Fibroblast of the conjunctiva (primary cell): ENCODE measurements at regions not wholly inside any gene's neighbourhood (a gene's known extent, or its start where the extent isn't known, plus 50 kb on each side); places are given as distances from the start of the nearest gene placed in this dataset.

Experiments used
- DNase-seq: peaks from one replicate; pipeline ENCODE4 v3.0.0-alpha.2; 2010; ENCODE audit warnings: low read depth

DNA sequence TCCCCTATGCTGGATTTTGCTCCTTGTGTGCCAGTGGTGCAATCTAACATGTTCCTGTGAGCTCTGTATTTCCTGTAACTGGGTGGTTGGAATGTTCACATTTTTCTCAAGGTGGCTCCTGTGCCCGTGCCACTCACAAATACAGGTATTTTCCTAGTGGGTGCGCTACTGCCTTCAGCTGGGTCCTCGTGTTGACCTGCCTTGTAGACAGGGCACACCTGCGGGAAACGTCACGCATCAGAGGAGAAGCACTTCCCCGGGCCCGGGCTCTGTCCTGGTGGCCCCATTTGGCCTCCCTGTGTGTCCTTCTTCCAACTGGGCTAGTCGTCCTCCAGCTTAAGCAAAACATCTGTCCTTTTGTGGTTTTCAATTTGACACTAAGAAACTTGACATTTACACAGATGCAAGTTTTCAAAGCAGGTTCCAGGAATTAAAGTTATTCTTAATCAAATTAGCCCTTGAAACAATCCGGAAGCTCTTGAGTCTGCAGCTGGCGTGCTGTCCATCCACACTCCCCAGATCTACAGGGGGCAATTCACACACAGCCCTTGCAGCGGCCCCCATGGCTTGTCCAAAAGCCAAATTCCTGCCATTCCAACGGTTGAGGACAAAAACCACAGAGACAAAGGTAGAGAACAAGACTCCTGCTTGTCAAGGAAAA, 275.1 kb downstream of the CDC5L start:
- no peak for DNase-seq

DNA sequence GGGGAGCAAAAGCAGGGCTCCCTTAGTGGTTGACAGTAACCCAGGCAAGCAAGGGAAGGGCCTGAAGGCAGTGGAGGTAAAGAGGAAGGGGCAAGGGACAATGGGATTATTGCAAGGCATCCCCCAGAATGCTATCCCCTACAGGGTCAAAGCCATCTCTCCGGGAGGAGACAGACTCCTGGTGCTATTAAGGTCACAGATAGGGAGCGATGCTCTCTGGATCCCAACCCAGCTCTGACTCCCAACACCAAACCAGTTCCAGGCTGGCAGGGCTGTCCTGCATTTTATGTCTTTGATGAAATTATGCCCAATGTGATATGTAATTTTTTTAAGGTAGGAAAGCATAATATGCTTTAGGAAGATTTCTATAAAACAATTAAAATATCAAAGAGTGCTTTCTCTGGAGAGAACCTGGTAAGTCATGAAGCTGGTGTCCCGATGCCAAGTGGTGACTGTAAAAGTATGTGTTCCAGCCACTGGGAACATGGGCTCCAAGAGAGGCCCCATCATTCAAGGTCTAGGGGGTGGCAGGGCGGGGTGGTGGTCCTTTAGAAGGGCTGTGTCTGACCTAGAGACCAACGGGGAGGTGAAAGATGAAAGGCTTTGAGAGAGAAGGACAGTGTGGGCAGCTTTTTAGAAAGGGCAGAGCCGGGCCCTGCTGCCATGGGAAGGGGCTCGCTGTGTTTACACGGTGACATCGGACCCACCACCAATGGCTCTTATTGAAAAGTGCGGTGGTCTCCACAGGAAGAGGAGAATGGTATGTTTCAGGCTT, 276.5 kb downstream of the CDC5L start:
- no peak for DNase-seq

GRCh38 chr6:44664716-44665115, 277.2 kb downstream of the CDC5L start:
- no peak for DNase-seq

DNA sequence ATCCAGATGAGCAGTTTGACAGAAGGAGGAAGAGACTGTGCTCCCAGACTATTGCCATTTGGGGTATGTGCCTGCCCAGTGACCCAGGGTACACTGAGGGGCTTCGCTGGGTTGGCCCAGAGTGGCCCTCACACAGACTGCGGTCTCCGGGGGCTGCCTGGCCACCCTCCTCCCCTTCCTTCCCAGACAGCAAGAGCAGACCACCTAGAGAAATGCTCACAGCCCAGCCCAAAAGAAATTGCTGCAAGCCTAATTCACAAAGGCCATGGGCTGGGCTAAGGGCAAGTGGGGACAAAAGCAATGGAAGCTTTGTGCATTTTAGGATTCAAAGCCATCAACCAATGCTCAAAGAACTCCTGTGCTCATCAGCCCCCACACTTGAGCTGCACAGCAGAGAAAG, 277.6 kb downstream of the CDC5L start:
- no peak for DNase-seq

DNA sequence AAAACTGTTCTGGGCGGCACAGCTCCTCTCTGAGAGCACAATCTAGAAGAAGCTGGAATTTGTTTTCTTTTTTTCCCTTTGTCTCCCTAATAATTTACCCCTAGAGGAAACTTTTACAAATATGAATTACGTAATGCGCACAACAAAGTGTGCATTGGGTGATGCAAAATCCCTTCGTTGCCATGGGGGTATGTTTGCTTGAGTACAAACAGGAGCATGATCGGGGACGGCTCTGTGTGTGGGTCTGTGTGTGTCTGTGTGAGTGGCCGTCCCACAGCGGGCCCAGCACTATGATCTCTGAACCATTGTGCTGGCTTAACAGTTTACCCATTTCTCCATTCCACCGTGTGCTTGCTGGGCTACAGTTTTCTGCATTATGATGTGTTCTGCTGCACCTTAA, 278.2 kb downstream of the CDC5L start:
- no peak for DNase-seq

- no peak for DNase-seq
Observed at GRCh38 chr6:44666324-44666723, 278.8 kb downstream of the CDC5L start.

DNA sequence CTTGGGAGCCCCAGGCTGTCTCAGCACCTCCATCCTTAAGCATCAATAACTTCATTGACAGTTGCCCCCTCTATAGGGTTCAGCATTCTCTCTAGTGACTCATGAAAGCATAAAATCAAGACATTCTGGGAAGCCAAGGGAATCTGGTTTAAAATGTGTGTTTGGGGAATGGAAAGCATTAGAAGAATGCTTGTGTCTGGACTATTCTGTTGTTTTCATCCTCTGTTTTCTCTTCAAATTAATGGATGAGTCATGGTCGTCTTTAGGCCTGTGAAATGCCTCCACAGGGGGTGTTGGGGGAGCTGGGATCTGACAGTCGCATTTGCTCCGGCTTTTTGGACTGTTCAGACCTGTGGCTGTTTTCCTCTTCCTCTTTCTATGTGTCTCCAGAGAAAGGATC, 279.7 kb downstream of the CDC5L start:
- DNase-seq = peak; percentile 62

GRCh38 chr6:44667668-44668390, 280.3 kb downstream of the CDC5L start:
- DNase-seq = no peak

DNA sequence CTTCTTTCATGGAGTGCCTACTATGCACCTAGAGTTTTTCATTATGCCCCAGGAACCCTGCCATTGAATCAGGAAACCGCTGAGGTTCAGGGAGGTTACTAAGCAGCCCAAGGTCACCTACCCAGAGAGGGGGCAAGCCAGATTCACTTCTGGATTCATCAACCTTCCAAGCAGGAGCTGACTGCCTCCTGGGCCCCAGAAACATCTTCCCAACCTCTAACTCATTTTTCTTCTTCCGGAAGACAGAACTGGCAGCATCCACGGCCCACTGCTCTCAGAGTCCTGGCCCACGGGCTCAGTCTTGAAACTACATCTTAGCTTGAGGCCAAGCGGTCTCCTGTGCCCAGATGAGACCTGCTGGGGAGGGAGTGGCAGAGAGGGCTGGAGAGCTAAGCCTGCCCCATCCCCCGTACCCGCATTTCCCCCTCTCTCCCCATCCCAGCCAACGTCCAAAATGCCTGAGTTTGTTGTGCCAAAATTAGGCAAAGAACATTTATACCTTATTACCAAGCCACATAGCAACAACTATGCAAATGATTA, 281.0 kb downstream of the CDC5L start:
- DNase-seq = no peak

GRCh38 chr6:44668976-44669934, 281.7 kb downstream of the CDC5L start:
- DNase-seq = no peak

DNA sequence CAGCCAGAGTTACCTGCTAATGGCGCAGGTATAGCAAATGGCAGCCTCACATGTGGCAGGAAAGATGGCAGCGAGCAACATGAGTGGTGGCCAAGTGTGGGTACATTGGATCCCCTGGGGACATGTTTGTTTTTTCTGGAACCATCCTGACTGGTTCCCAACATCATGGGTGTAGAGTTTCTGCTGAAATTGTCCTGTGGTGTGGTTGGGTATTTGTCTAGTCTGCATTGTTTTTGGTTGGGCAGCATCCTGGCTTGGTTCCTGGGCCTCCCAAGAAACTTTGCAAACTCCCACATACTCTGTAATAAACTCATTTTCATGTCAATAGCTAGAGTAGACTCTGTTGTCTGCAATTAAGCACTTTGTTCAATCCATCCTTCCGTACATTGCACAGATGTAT, 282.6 kb downstream of the CDC5L start:
- no peak for DNase-seq

- no peak for DNase-seq
Observed at GRCh38 chr6:44671333-44671732, 283.8 kb downstream of the CDC5L start.

GRCh38 chr6:44672086-44672485, 284.6 kb downstream of the CDC5L start:
- no peak for DNase-seq

DNA sequence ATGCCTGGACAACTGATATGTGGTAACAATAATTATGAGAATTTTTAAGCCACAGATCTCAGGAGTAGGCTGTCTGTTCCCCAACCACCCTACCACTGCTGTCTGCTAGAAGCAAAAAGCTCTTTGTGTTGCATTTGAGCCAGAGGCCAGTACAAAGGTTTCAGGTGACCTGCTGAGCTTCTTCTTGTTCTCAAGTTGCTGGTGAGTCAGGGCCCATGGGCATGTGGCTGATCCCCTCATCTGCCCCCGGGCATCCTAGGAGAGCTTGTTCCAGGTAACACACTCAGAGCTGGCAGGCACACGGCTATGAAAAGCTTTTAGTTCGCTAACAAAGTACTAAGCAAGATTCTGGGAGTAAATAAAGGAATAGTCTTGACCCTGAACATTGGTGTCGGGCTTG, 285.3 kb downstream of the CDC5L start:
- DNase-seq = no peak

- DNase-seq = no peak
Observed at GRCh38 chr6:44674226-44675155, 287.0 kb downstream of the CDC5L start.

DNA sequence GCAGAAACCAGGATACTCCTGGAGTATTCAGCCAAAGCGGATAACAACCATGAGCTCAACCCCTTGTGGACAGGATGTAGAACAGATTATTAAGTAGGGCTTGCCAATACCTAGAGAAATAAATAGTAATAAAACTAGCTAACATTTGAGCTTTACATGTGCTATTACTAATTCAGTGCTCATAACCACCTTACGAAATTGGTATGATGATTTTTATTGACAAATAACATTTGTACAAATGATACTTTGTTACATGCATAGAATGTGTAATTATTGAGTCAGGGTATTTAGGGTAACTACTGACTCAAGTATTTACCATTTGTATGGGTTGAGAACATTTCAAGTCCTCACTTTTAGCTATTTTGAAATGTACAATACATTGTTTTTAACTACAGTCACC, 287.9 kb downstream of the CDC5L start:
- DNase-seq = no peak

GRCh38 chr6:44676246-44676790, 288.8 kb downstream of the CDC5L start:
- no peak for DNase-seq

- no peak for DNase-seq
Observed at GRCh38 chr6:44676826-44677433, 289.4 kb downstream of the CDC5L start.

- DNase-seq = no peak
Observed at GRCh38 chr6:44678252-44678935, 290.9 kb downstream of the CDC5L start.
